HT-29 (cell line): ENCODE measurements at regions not wholly inside any gene's neighbourhood (a gene's known extent, or its start where the extent isn't known, plus 50 kb on each side); places are given as distances from the start of the nearest gene placed in this dataset.

Experiments
- DNase-seq: peaks from one replicate; pipeline ENCODE4 v3.0.0-alpha.2; 2015; ENCODE audit warnings: low spot score

DNA sequence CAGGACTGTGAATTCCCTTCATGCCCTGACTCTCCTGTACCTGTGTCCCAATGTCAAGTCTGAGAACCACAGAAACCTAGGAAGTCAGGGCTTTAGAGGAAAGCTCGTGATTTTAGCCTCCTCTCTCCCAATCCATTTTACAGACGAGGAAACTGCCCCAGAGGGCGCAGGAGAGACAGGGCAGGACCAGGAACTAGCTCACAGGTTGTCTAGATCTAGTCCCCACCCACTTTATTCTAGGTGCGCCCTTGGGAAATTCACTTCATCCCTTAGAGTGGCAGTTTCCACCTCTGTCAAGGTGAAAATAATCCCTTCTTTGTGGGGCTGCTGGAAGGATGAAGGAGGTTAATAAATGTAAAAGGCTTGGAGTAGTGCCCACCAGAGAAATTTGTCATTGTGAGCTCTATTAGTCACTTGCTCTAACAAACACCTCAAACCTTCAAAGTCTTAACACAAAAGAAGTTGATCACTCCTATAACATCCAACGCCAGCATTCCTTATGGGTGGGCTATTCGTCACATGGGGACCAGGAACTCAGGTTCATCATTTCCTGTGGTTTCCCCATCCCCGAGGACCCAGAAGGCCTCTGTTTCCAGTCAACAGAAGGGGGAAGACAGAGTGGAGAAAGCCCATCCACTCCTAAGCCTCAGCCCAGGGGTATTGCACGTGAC, 282.3 kb downstream of the XXYLT1 start:
- DNase-seq = peak; percentile 20

DNA sequence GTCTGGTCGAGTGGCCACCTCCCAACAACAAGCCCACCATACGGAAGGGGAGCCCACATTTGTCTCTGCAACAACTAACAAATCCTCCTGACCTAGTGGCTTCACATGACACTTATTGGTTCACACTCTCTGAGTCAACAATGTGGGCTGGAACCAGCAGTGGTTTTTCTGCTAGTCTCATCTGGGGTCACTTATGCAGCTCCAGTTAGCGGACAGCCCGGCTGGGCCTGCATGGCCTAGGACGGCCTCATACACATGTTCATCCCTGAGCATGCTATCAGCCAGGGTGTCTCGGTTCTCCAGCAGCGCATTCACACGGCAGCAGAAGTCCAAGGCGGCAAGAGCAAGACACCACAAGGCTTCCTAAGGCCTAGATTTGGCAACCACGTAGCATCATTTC, 281.7 kb downstream of the XXYLT1 start:
- no peak for DNase-seq

DNA sequence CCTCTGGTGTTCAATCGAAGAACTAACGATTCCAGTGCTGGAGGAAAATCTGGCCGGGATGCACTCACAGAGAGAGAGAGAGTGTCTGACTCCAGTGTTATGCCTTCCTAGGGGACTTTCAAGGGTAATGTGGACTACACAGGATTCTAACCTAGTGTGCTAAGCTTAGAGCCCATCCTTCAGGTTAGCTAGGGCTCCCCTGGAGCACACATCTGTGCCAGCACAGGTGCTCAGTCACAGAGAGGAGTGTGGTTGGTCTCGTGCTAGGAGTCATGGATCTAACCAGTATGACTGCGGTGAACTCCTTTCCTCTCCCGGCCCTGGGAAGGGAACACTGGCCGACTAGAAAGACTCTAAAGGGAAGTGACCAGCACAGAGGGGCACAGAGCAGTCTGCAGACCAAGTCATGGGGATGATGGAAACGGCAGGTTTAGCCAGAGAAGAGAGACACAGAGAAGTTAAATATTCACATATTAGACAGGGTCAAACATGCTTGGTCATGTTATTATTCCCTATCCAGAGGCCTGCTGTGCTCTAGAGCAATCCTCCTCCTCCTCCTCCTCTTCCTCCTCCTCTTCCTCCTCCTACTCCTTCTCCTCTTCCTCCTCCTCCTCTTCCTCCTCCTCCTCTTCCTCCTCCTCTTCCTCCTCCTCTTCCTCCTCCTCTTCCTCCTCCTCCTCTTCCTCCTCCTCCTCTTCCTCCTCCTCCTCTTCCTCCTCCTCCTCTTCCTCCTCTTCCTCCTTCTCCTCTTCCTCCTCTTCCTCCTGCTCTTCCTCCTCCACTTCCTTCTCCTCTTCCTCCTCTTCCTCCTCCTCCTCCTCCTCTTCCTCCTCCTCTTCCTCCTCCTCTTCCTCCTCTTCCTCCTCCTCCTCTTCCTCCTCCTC, 280.3 kb downstream of the XXYLT1 start:
- DNase-seq = no peak

DNA sequence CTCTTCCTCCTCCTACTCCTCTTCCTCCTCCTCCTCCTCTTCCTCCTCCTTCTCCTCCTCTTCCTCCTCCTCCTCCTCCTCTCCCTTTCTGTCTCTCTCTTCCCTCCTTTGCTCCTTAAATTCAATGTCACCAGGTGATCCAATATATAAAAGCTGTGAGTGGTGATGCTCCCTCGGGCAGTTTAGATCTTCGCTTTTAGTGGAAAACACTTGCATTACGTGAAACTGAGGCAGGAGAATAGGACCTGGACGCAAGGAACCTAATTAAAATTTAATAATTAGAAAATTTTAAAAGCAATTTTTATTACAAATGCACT, 279.7 kb downstream of the XXYLT1 start:
- no peak for DNase-seq

DNA sequence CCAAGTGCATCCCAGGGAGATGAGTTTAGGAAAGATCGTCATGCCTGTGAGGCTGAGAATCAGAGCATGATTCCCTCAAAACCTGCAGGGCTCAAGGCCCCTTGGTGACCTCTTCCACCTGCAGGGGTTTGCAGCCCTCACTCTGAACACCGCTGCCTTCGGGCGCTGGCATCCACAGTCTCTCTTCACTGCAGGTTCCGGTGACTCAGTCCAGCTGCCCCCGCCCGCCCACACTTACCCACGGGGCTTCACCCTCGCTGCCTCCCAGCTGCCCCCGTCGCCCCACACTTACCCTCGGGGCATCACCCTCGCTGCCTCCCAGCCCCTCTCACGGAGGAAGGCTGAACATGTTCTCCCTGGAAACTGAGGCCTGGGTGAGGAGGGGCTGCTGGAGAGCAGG, 277.1 kb downstream of the XXYLT1 start:
- no peak for DNase-seq

DNA sequence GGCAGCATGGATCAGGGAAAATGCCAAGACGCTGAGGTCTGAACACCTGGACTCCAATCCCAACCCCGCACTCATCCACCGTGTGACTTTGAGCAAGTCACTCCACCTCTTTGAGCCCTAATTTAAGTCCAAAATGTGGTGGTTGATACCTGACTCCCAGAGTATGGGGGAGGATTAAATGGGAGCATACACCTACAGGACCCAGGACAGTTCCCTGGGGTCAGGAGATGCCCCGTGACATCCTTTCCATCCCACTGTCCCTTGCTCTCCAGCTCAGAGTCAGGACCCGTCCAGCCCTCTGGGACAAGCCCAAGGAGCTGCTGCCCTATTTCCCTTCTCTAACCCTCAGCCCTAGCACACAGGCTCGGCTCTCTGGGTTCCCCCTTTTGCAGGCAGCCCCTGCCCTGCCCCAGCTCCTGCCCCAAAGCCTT, 276.4 kb downstream of the XXYLT1 start:
- no peak for DNase-seq

DNA sequence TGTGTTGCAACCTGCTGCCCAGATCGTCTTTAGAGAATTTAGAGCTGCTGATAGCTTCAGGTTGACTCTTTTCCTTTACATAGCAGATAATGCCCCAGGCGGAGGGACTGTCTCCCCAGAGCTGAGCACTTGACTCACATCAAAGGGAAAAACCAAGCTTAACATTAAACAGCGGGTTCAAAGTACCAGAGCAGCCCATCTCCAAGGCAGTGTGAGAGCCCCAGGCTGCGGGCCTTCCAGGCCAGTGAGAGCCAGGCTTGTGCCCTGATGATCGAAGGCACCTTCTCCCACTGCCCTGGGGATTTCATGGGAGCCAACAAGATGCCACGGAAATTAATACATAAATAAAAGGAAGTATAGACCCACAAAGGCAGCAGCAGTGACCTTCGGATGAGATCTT, 275.6 kb downstream of the XXYLT1 start:
- DNase-seq = no peak

DNA sequence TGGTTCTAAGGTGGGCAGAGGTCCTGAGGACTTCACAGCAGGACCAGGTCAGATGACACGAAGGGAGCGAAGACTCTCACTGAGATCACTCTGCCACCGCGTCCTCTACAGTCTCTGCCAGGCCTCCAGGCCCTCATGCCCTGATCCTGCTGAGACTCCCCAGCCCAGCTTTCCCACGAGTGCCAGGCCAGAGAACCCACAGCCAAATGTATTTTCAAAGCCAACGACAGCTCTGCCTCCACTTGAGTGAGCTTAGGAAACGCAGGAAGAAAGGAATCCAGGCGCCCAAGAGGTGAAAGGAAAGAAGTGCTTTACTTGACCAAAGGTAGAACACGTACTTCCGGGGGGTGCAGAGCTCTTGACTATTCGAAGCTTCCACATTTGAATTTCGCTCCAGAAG, 275.0 kb downstream of the XXYLT1 start:
- DNase-seq = no peak

DNA sequence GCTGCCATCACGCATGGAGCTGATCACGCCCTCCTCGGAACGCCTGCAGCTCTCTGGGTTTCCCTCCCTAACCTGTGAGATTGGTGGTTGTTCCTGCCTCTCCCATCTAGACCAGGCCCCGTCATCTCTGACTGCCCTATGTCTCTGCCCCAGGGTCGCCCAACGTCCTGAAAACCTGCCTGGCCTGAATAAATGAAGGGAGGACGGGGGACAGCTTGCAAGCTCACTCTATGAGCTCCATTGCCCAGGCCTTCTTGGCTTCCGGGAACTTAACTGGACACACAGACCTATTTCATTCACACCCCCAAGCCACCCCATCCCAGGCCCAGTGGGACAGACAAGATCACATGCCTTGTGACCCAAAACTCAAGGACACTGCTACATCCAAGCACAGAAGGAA, 274.2 kb downstream of the XXYLT1 start:
- DNase-seq = no peak

DNA sequence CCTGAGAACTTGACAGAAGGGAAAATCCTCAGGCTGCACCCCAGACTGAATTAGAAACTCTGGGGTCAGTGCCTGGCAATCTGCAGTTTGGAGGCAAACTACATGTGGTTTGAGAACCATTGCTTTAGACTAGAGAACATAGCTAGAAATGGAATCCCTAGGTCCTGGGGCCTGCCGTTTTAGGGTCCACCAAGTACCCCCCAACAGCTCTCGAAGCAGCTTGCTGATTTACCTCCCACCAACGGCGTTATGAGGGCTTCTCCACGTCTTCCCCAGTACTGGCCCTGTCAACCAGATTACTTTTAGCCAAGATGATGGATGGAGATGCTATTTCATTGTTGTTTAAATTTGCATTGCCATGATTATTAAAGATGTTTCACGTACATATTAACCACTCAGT, 272.5 kb downstream of the XXYLT1 start:
- DNase-seq = no peak

DNA sequence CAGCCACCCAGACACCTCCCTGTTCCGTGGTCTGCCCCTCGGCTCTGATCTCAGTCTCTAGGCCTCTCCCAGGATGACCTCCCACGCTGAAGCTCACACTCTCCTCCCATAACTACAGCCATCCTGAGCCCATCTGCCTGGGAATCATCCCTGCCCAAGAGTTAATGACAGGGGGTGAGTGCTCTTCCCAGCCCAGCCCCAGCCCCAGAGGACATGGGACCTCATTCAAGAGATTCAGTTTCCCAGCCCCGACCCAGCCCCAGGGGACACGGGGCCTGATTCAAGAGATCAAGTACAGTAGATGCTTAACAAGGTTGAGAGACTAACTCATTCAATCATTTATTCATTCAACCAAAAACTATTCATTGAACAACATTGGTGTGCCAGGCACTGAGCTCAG, 272.0 kb downstream of the XXYLT1 start:
- no peak for DNase-seq

DNA sequence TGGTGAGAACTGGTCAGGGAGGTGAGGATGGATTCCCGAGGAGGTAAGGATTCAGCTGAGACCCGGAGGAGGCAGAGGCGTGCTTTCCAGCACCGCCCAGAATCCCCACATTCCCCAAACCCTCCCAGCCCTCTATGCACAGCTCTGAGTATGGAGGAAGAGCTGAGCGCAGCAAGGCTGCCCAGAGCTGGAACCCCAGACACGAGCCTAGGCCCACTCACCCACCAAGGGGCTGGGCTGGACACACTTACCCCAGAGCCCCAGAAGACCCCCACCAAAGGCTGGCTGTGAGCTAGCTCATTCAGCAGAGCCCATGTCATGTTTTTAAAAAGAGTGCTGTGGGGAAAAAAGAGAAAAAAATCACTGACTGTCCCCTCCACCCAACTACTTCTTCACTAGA, 271.5 kb downstream of the XXYLT1 start:
- DNase-seq = no peak

DNA sequence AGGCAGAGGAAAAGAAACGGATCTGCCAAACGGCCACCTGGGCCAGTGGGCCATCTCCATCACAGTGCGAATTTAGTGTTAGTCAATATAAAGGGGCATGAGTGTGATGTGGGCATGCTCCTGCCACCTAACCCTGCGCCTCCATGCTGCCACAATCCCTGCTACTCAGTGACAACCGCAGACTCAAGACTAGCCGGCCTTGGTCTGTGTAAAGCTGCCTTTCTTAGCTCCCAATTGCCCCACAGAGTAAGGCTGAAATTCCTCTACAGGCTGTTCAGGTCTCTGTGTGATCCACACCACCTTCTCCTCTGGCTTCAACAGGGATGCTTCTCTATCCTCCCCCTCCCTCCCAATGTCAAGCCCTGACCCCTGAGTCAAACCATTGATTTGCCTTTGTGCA, 269.7 kb downstream of the XXYLT1 start:
- DNase-seq = no peak

DNA sequence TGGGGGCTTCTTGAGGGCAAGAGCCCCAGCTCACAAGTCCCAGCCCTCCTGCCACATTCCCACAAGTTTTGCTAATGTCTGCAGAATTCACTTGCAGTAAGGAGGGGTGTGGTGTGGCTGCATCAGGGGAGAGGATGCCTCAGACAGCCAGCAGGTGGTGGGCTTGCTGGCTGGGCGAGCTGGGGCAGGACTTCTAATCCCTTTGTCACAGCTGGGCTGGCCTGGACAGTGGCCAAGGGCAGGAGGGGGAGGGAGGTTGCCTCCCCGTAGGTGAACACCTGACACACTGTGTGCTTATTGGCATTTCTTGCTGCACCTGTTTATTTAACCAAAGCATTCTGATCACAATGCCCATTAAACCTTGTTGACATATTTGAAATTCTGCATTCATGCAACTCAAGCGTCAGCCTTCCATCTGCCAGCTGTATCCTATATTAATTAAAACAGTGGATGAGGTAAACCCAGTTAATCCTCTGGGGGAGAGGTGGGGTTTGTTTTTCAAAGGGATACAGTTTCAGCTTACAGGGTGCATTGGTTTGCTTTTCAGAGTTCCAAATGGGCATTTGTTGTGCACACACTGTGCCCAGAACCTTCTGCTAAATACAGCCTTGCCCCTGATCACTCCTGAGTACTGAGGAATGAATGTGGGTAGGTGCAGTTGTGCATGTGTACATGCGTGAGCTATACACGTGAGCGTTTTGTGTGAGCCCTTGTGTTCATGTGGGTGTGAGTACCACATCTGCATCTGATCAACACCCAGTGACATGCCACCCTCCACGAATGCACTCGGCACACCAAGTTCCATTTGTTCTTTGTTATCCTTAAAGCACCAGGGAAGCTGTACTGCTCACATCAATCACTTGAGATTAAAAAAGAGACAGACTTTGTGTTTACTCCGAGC, 268.7 kb downstream of the XXYLT1 start:
- DNase-seq = peak; percentile 92

DNA sequence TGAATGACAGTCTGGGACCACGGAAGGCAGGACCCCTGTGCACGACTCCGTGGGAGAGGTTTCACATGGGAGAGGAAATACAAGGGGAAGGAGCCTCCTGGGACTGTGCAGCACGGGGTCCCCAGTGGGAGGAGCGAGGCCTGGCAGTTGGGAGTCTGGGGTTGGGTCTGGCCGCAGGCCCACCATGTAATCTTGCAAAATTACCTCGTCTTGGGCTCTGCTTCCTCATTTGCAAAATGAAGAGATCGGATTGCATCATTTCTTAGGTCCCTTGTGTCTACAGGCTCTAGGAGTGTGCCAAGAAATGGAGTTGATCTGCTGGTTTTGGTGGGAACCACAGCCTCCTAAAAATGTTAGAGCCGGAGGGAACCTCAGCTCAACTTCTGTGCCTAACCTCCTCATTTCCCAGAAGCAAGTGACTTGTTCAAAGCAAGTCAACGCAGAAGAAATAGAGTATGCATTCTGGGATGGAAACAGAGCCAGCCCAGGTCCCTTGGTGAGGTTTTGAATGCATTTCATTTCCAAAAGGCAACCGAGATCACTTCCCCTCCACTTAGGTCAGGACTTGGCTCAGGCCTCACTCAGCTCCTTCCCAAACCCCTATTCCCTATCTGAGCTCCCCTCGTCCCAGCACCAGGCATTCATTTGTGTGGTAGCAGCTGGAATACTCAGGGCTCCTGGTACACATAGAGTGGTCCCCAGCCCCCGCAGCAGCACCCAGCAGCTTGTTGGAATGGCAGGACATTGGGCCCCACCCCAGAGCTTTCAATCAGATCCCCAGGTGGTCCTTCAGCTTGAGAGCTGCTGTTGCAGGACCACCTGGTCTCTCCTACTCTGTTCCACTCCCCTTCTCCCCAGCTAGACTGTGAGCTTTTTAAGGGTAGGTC, 267.7 kb downstream of the XXYLT1 start:
- DNase-seq = no peak

DNA sequence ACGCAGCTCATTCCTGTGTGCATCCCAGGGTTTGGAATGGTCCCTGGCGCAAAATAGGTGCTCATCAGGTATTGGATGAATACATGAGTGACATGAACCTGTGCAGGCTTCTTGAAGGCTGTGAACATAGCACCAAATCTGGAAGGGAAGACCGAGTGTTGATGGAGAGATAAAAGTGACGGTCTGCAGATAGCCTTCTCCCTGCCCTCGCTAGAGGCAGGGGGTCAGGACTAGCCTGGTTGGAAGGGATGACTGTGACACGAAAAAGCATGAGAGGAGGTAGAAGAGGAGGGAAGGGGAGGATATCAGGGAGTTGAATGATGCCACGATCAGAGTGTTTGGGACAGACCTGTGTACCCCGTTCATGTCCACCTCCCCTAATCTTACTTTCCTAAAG, 267.1 kb downstream of the XXYLT1 start:
- DNase-seq = no peak

DNA sequence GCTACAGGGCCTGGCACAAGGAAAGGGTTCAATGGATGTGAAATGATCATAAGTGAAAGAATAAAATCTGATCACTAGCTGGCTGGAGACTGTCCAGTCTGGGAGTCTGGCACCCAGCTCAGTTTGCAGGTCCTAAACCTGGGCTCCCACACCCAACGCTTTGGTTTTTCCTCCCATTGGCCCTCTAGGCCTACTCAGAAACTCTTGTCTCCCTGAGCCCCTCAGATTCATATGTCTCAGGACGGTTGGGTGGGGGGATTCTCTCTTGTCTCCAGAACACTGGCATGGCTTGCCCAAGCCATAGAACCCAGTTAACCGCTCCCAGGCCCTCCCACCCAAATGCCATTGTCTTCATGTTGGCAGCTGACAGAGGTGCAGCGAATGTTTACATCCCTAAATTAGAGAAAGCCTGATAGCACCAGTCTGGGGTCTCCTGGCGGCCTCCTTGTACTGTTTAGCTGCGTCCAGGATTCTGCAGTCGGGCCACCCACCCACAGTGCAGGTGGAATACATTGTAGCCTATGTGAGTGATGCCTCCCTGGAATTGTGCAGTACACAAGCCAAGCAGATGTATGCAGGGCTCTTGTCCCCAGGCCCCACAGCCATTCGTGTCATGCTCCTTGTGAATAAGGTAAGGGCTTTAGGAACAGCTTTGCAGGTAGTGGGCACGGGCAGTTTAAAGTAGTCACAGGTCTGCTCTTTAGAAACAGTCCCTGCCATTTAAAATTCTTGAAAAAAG, 266.3 kb downstream of the XXYLT1 start:
- DNase-seq = no peak

DNA sequence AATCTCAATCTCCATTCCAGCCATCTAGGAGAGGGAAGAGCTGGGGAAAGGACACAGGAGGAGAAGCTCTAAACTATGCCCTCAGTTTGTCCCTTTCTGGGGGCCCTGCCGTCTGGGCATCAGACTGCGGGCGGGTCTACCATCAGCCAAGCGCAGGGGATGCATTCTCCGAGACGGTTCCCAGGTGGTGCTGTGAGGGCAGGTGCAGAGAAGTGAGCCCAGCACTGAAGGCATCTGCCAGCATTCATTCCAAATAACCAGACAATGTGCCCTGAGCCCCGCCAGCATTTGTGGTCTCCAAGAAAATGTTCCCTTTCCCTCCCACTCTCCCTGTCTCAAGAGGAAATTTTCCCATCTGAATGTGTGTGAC, 265.7 kb downstream of the XXYLT1 start:
- no peak for DNase-seq

DNA sequence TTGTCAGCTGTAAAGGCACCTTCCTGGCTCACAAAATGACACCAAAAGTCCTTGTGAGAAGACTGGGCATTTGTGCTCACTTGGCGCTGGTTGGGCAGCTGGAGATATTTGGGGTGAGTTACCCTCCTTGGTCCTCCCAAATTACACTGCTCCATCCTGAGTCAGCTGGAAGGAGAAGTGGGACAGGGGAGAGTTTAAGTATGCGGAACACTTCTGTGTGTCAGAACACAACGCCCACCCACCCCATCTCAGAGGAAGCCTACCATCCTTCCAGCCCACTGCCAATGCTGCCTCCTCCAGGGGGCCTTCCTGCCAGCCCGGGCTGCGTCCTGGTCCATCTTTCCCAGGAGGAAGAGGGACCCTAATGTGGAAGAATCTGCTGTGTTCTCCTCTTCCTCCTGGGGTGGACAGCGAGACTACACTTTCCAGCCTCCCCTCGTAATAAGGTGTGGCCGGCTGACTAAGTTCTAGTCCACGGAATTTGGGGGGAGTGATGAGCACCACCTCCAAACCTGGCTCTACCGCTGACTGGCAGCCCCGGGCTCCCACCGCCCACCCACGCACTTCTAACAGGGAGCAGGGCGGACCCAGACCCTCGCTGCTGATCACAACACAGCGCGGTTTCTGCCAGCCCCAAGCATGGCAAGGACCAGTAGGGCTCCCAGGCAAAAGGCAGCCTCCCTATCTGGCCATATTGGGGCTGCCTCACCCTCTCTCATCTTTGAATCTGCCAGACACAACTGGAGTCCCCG, 265.0 kb downstream of the XXYLT1 start:
- no peak for DNase-seq

DNA sequence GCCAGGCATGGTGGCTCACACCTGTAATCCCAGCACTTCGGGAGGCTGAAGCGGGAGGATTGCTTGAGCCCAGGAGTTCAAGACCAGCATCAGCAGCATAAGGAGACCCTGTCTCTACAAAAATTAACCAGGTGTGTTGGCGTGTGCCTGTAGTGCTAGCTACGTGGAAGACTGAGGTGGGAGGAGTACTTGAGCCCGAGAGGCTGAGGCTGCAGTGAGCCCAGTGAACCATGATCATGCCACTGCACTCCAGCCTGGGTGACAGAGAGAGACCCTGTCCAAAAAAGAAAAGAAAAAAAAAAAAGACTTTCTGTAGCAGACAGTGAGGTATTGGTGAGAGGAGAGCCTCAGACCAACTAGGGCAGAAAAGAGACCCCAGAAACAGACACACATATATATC, 263.8 kb downstream of the XXYLT1 start:
- DNase-seq = no peak
